ENCODE measurements at regions not wholly inside any gene's neighbourhood (a gene's known extent, or its start where the extent isn't known, plus 50 kb on each side); places are given as distances from the start of the nearest gene placed in this dataset.

GRCh38 chr13:34696296-34696695 is 245.8 kb upstream of the NBEA start:
- no peak for TF ChIP-seq CTCF (IDR thresholded peaks at IDR 0.05; ENCODE audit: low read depth, low read length)
- TF ChIP-seq POLR2A (IDR thresholded peaks at IDR 0.05; ENCODE audit: extremely low read depth, insufficient read length): no peak
